ENCODE measurements at regions not wholly inside any gene's neighbourhood (a gene's known extent, or its start where the extent isn't known, plus 50 kb on each side); places are given as distances from the start of the nearest gene placed in this dataset.

- TF ChIP-seq CTCF (IDR thresholded peaks at IDR 0.05), result no peak
- no peak for TF ChIP-seq POLR2A (IDR thresholded peaks at IDR 0.05)
Measured at GRCh38 chr10:78331391-78331922, 297.8 kb downstream of the RPS24 start.
